NOMO-1 (cell line): ENCODE measurements at regions not wholly inside any gene's neighbourhood (a gene's known extent, or its start where the extent isn't known, plus 50 kb on each side); places are given as distances from the start of the nearest gene placed in this dataset.

Experiments used
- DNase-seq, 2 experiments: peaks; one replicate each; lab custom pipeline; 2025; ENCODE audit not compliant: unreplicated experiment in 2 of 2; lab: John Stamatoyannopoulos, UW

DNA sequence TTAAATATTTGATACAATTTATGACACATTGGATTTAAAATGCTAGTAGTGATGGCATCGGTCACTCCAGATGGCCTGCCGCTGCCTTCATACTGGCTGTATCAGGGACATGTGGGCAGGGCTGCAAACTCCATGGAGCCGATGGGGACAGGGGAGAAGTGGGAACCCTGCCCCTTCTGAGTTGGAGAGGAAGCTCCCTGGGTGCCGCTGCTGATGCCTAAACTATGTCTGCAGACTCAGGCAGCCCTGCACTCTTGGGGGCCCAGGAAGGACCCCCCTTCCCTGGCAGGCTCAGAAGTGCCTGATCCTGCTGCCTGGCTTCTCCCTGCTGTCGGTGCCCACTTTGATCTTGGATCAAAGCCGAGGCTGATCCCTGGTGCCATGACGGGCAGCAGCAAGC is 1522.1 kb downstream of the OTOL1 start:
- DNase-seq = no peak

DNA sequence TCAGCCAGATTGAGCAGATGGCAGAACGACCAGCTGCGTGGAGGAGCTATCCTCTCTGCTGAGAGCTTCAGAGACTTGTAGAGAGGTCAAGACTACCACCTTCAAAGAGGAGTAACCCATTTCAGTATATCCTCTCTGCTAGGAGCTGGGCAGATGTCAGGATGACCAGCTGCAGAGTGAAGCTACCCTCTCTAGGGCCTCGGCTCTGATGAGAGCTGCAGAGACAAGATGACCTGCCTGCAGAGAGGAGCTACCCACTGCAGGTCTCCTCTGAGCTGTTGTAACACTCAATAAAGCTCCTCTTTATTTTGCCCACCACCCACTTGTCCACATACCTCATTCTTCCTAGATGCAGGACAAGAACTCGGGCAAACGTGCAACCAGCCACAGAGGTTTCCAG is 1522.7 kb downstream of the OTOL1 start:
- DNase-seq = no peak

DNA sequence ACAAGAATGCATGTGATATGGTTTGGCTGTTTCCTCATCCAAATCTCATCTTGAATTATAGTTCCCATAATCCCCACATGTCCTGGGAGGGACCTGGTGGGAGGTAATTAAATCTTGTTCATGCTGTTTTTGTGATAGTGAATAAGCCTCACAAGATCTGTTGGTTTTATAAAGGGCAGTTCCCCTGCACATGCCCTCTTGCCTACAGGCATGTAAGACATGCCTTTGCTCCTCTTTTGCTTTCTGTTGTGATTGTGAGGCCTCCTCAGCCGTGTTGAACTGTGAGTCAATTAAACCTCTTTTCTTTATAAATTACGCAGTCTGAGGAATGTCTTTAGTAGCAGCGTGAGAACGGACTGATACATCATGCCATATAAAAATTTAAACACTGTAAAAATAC is 1537.0 kb downstream of the OTOL1 start:
- no peak for DNase-seq

DNA sequence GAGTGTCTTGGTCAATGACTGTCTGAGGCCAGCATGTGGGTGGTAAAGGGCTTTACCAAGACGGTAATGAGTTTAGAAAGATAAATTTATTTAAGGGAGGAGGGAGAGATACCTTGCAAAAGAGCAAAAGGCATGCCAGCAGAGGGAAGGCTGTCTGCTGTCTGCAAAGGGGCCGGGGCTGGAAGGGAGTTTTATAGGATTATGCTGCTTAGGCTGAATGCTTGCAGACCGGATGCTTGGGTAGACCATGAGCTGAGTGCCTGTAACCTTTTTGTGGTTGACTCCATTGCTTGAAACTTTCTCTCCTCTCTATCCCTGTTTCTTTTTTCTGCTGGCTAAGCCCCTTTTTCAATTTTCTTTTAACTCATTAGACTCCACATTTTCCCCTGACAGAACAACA is 1543.0 kb downstream of the OTOL1 start:
- DNase-seq = no peak

DNA sequence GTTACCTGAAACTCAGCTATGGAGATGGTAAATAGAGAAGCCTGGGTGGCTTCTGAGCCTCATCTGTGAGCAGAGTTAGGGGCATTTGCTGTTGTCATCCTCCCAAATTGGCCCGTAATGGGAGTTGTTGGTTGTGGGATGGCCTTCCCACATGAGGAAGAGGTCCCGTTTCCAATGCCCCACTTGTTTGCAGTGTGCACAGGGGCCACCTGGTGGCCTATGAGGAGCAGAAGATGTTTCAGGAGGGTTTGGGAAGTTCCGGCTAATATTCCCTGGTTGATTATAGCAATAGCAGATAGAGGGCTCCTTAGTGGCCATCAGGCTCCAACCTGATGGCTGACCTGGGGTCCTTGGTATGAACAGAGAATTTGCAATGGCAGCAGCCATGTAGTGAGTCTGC is 1546.5 kb downstream of the OTOL1 start:
- DNase-seq = no peak

DNA sequence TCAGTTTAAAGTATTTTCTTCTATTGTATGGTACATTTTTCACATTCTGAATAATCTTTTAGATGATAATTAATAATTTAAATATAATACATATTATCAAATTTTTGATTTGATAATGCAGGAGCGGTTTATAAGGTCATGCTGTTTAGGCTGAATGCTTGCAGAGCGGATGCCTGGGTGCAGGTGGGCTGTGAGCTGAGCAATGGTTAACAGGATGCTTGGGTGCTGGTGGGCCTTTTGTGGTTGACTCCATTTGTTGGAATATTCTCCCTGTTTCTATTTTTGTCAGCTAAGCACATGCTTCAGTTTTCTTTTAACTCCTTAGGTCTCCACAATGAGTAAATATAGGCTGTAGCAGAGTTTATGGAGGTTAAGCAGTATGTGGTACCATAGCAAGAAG is 1549.3 kb downstream of the OTOL1 start:
- no peak for DNase-seq

DNA sequence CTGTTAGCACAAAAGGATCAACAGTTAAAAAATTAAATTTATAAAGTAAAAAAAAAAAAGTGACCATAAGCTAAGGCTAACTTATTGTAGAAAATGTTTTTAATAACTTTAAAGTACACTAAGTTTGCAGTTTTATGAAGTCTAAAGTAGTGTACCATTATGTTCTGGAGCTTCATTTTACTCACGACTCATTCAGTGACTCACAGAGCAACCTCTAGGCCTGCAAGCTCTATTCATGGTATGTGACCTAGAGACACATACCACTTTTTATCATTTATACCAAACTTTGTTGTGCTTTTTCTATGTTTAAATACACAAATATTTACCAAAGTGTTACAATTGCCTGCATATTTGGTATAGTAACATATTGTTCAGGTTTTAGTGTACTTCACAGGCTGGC is 1552.3 kb downstream of the OTOL1 start:
- no peak for DNase-seq

DNA sequence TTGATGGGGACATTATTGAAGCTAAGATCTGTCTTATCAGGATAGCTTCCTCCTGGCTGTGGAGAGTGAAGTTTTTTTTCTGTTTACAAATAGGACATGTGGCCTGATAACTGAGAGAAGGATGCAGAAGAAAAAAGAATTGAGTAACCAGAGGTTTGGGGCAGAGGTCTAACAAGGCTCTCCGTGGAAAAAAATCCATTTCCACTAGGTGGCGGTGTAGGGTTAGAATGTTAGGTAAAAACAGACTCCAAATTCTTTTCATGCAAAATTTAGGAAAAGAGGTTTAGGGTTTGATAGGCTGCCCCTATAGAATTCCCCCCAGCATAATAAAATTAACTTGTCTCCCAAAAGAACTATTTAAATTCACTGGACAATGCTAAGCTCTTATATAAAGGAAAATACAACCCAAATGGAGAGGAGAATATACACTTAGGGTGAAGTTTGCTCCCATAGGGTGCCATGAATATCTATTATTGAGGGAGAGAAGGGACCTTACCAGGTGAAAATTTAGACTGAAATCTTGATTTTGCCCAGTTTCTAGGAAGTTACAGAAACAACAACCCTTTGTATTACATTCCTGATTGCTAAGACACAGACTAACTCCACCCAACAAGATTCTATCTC is 1560.4 kb downstream of the OTOL1 start:
- DNase-seq = peak; percentile 15 to 24

DNA sequence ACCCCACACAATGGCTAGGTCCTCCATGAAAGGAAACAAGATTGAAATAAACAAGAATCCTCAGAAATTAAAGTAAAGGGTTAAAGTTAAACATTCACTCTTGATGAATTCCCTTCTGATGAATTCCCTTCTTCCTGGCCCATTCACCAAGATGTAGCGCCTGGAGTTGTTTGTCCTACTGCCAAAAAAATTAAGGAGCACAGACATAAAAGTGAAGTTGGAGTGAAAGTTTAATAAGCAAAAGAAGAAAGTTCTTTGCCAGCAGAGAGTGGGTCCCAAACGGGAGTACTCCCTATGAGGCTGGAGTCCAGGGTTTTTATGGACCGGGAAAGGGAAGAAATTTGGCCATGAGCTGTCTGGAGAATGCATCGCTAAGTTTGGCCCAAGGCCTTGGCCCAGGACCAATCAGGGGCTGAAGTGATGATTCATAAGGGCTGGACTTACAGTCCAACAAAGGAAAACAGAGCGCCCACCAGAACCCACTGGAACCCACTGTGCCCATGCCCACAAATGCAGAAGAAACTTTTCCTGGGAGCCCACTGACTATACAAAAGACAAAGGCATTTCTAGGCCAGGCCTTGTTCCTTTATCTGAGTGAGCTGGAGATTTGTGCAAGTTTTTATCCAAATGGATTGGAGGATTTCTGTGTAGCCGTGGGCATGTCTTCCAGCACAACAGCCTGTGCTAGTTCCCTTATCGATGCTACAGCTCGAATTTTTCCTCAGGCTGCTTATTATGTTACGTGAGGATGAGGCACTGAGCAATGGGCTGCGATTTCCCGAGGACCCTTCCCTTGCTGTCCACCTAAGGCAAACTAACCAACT is 1561.6 kb downstream of the OTOL1 start:
- no peak for DNase-seq

DNA sequence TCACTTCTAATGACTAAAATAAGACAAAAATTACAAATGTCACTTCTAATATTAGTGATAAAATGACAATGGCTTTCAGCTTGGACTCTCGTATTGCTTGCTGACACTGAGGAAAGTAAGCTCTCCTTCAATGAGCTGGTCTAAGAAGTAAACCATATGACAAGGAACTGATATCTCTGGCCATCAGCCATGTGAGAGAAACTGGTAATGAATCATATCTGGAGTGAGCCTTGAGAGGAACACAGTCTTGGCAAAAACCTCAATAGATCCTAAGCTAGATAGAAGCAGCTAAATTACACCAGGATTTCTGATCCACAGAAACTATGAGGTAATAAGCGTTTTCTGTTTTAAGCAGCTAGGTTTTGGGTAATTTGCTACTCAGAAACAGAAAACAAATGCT is 1575.1 kb downstream of the OTOL1 start:
- no peak for DNase-seq
